GM23248 (cell line): ENCODE measurements at regions not wholly inside any gene's neighbourhood (a gene's known extent, or its start where the extent isn't known, plus 50 kb on each side); places are given as distances from the start of the nearest gene placed in this dataset.

Source experiments
- DNase-seq: peaks from one replicate; pipeline ENCODE4 v3.0.0-alpha.2; 2015
- H2AFZ ChIP-seq: fragments of 200-600 bp; sonication (generic); 2 replicates; pipeline ENCODE4 v1.6.1; 2016; ENCODE audit warnings: antibody characterized with exemption
- H3F3A ChIP-seq: fragments of 200-600 bp; sonication (generic); 2 replicates; pipeline ENCODE4 v1.6.1; 2016; ENCODE audit warnings: mild to moderate bottlenecking, antibody characterized with exemption, mixed run types; ENCODE audit not compliant: insufficient read depth
- H3K27ac ChIP-seq: fragments of 200-600 bp; sonication (generic); 2 replicates; pipeline ENCODE4 v1.5.1; 2016; ENCODE audit warnings: mild to moderate bottlenecking
- H3K27me3 ChIP-seq: fragments of 200-600 bp; sonication (generic); replicated peaks from 2 replicates; pipeline ENCODE4 v1.6.1; 2016; ENCODE audit warnings: mild to moderate bottlenecking; ENCODE audit not compliant: insufficient read depth
- H3K36me3 ChIP-seq: fragments of 200-600 bp; sonication (generic); 2 replicates; pipeline ENCODE4 v1.6.1; 2016; ENCODE audit warnings: low read depth, mild to moderate bottlenecking
- H3K4me1 ChIP-seq: fragments of 200-600 bp; sonication (generic); 2 replicates; pipeline ENCODE4 v1.6.1; 2016; ENCODE audit warnings: mild to moderate bottlenecking; ENCODE audit not compliant: insufficient read depth
- H3K4me2 ChIP-seq: fragments of 200-600 bp; sonication (generic); one replicate; pipeline ENCODE4 v1.6.1; 2016; ENCODE audit warnings: mild to moderate bottlenecking; ENCODE audit not compliant: unreplicated experiment
- H3K4me3 ChIP-seq: fragments of 200-600 bp; sonication (generic); 2 replicates; pipeline ENCODE4 v1.5.1; 2016; ENCODE audit warnings: mild to moderate bottlenecking
- H3K79me2 ChIP-seq: fragments of 200-600 bp; sonication (generic); 2 replicates; pipeline ENCODE4 v1.6.1; 2016; ENCODE audit warnings: mild to moderate bottlenecking; ENCODE audit not compliant: insufficient read depth
- H3K9ac ChIP-seq: fragments of 200-600 bp; sonication (generic); 2 replicates; pipeline ENCODE4 v1.6.1; 2016; ENCODE audit warnings: mild to moderate bottlenecking
- H3K9me2 ChIP-seq: fragments of 200-600 bp; sonication (generic); 2 replicates; pipeline ENCODE4 v1.6.1; 2016; ENCODE audit warnings: mixed run types, mild to moderate bottlenecking, moderate library complexity; ENCODE audit not compliant: insufficient read depth
- H3K9me3 ChIP-seq: fragments of 200-600 bp; sonication (generic); one replicate; pipeline ENCODE4 v1.6.1; 2017; ENCODE audit warnings: low read depth
- H4K20me1 ChIP-seq: fragments of 200-600 bp; sonication (generic); 2 replicates; pipeline ENCODE4 v1.6.0; 2016; ENCODE audit not compliant: insufficient read depth
- EZH2 ChIP-seq: fragments of 200-600 bp; sonication (generic); IDR thresholded peaks from 2 replicates; pipeline ENCODE4 v1.6.1; 2018; ENCODE audit warnings: antibody characterized with exemption, mild to moderate bottlenecking; ENCODE audit not compliant: insufficient read depth, poor library complexity, severe bottlenecking
- EZH2phosphoT487 ChIP-seq: fragments of 200-600 bp; sonication (generic); IDR thresholded peaks from 2 replicates; pipeline ENCODE4 v1.6.1; 2018; ENCODE audit warnings: antibody characterized with exemption, moderate library complexity, mild to moderate bottlenecking, low read depth; ENCODE audit not compliant: insufficient read depth
- WGBS, 2 experiments: methylation state at CpG; one replicate each; pipeline ENCODE4 v1.1.6; 2015 to 2017; ENCODE audit warnings: low lambda C conversion rate in 2 of 2, low coverage in 1 of 2; ENCODE audit errors: missing lambda C conversion rate in 2 of 2; 5-methylcytosine and 5-hydroxymethylcytosine counted together
- in situ Hi-C: fragments of 300-500 bp; cut with MboI; formaldehyde crosslinking; loops from 2 replicates; pipeline ENCODE4 v1.15.0; 2020

DNA sequence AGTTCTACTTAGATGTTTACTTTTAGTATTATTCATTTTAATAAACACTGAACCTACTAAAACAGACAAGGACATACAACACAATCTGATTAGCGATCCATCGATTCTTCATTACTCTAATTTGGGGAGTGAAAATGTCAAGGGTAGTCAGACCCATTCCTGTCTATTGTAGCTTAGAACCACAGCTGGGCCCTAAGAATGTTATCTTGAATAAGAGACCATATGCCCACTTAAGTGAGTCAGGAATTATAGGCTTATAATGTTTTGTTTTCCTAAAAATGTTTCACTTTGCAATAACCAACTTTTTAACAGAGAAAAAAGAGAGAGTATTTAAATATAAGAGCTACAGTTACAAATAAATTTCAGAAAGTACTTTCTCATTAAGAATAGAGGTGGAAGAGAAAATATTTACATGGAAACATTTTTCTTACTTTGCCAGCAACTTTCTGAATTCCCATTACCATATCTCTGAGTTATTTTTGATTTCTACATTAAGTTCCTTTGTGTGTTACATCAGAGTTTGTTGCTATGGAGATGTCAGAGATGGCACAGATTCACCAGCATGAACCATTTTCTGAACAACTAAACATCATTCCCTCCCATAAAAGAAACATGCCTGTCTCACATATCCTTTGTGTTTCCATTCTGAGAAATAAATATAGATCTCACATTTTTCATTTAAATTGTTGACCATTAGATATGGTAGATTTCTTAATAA, 75.4 kb upstream of the SLC13A1 start:
- in situ Hi-C loops: no loop called here
- Histone ChIP-seq H4K20me1 (no peaks in the 10 kb centered on the region), H3K9me2 (no peaks in the 10 kb centered on the region), H3K4me1 (no peaks in the 10 kb centered on the region), H3K27ac (no peak overlapping the region), H3K79me2 (no peaks in the 10 kb centered on the region), H3K36me3 (no peaks in the 10 kb centered on the region), H3F3A (no peaks in the 10 kb centered on the region), H3K9me3 (no peaks in the 10 kb centered on the region), H3K4me2 (no peak overlapping the region), H3K27me3 (no peaks in the 10 kb centered on the region), H3K9ac (no peak overlapping the region), H3K4me3 (no peak overlapping the region), H2AFZ (no peak overlapping the region)
- TF ChIP-seq EZH2phosphoT487: no peak
- DNase-seq: no peak
- WGBS, 2 experiments: 75 to 89% methylated on average over 2 of the region's 2 CpGs

DNA sequence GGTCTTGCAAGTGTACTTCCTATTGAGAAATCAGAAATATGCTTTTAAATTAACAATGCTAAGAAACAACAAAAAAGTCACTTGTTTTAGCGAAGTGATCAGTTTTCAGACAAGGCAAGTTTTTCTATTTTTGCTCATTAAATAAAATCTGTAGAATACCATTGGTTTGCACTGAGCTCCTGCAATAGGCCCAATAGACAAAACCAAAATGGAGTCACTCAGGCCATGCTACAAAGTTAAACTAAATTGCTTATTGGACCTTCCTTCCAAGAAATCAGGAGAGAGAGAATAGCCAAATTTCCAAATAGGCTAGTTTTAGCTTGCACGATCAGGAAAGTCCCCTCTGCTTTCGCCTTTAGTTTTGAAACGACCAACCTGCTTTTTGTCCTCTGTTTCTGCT, 73.4 kb upstream of the SLC13A1 start:
- no peaks in the 10 kb centered on the region for H3K36me3 ChIP-seq
- H3K27ac ChIP-seq: no peak overlapping the region
- no peak overlapping the region for H3K4me2 ChIP-seq
- no peaks in the 10 kb centered on the region for H3K9me3 ChIP-seq
- H3F3A ChIP-seq: no peaks in the 10 kb centered on the region
- no peak overlapping the region for H3K4me3 ChIP-seq
- in situ Hi-C loops: no loop called here
- H3K27me3 ChIP-seq: no peaks in the 10 kb centered on the region
- H4K20me1 ChIP-seq: no peaks in the 10 kb centered on the region
- no peaks in the 10 kb centered on the region for H3K9me2 ChIP-seq
- WGBS, 2 experiments: 28 to 33% methylated on average over 4 of the region's 4 CpGs
- no peak for DNase-seq
- H2AFZ ChIP-seq: no peak overlapping the region
- TF ChIP-seq EZH2 (no peak), EZH2phosphoT487 (no peak)
- H3K9ac ChIP-seq: no peak overlapping the region
- H3K79me2 ChIP-seq: no peaks in the 10 kb centered on the region
- H3K4me1 ChIP-seq: no peaks in the 10 kb centered on the region

DNA sequence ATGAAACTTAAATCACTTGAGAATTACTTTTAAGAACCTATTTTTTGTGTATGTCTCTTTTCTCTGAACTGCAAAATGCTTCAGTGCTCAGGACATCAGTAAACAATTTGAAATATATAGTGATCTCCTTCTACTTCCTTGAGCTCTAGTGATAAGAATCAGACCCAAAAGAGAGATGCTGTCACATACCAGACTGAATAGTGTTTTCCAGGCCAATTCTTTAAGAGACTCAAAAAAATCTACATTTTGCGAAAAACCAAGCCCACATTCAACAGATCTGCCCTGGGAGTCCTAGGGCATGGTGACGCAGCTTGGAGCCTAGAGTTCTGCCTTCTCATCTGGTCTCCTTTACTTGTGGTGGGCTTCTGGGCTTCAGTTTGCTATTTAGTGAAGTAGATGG, 72.1 kb upstream of the SLC13A1 start:
- no peaks in the 10 kb centered on the region for H3K27me3 ChIP-seq
- H4K20me1 ChIP-seq: no peaks in the 10 kb centered on the region
- no peaks in the 10 kb centered on the region for H3K79me2 ChIP-seq
- 8 to 18% methylated on average over 2 of the region's 2 CpGs for WGBS, 2 experiments
- TF ChIP-seq EZH2 (no peak), EZH2phosphoT487 (no peak)
- no peak overlapping the region for H3K27ac ChIP-seq
- no peaks in the 10 kb centered on the region for H3K9me3 ChIP-seq
- DNase-seq: no peak
- H3K4me1 ChIP-seq: no peaks in the 10 kb centered on the region
- no peak overlapping the region for H3K9ac ChIP-seq
- H2AFZ ChIP-seq: no peak overlapping the region
- no peaks in the 10 kb centered on the region for H3K36me3 ChIP-seq
- H3F3A ChIP-seq: no peaks in the 10 kb centered on the region
- H3K4me3 ChIP-seq: no peak overlapping the region
- H3K4me2 ChIP-seq: no peak overlapping the region
- no peaks in the 10 kb centered on the region for H3K9me2 ChIP-seq
- in situ Hi-C loops: no loop called here

DNA sequence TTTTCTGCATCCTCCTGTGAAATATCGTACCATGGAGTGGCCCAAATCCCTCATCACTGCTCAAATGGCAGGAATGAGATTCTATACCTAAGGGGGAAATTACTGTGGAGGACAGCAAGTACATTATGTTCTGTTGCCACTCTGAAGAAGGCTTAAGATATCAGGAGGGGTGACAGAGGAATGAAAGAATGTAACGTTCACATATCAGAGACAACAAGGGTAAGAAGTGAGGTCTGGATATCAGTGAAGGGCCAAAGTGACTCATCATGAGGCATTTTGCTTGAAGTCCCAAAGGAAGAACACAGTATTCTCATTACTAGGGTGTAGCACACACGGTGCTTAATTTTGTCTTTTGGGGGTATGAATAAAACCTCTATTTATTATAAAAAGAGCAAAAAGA, 71.5 kb upstream of the SLC13A1 start:
- Histone ChIP-seq H2AFZ (no peak overlapping the region), H3K9me3 (no peaks in the 10 kb centered on the region), H3K9me2 (no peaks in the 10 kb centered on the region), H3K27ac (no peak overlapping the region), H3F3A (no peaks in the 10 kb centered on the region), H3K27me3 (no peaks in the 10 kb centered on the region), H3K4me3 (no peak overlapping the region), H3K79me2 (no peaks in the 10 kb centered on the region), H3K9ac (no peak overlapping the region), H3K4me1 (no peaks in the 10 kb centered on the region), H3K36me3 (no peaks in the 10 kb centered on the region), H4K20me1 (no peaks in the 10 kb centered on the region), H3K4me2 (no peak overlapping the region)
- in situ Hi-C loops: no loop called here
- WGBS, 2 experiments: 5 to 12% methylated on average over 3 of the region's 3 CpGs
- no peak for DNase-seq
- TF ChIP-seq EZH2phosphoT487 (no peak), EZH2 (no peak)

DNA sequence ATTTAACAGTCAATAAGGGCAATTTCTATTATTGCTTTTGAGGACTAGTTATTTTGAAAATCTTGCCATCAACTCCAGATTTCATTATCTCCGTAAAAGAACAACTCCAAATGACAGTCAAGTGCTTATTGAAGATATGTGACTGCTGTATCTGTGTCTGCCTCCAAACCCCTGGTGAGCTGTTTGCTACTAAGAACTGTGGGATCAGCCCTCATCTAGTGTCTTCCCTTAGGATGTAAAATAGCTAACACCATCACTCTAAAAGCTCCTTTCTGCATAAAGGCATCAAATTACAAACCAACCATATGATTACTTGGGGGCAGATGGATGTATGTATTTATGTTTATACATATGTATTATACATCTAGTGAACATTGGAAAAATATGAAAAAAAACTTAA, 70.8 kb upstream of the SLC13A1 start:
- 6 to 9% methylated on average over 1 of the region's 1 CpG for WGBS, 2 experiments
- in situ Hi-C loops: no loop called here
- no peaks in the 10 kb centered on the region for H3K36me3 ChIP-seq
- TF ChIP-seq EZH2phosphoT487 (no peak), EZH2 (no peak)
- H3K4me1 ChIP-seq: no peaks in the 10 kb centered on the region
- H2AFZ ChIP-seq: no peak overlapping the region
- H3K79me2 ChIP-seq: no peaks in the 10 kb centered on the region
- H3K4me2 ChIP-seq: no peak overlapping the region
- H3K9ac ChIP-seq: no peak overlapping the region
- H4K20me1 ChIP-seq: no peaks in the 10 kb centered on the region
- no peak overlapping the region for H3K4me3 ChIP-seq
- H3K27me3 ChIP-seq: no peaks in the 10 kb centered on the region
- H3K27ac ChIP-seq: no peak overlapping the region
- H3K9me3 ChIP-seq: no peaks in the 10 kb centered on the region
- H3F3A ChIP-seq: no peaks in the 10 kb centered on the region
- DNase-seq: no peak
- H3K9me2 ChIP-seq: no peaks in the 10 kb centered on the region
